A673 (cell line): ENCODE measurements at regions not wholly inside any gene's neighbourhood (a gene's known extent, or its start where the extent isn't known, plus 50 kb on each side); places are given as distances from the start of the nearest gene placed in this dataset.

Experiments used
- BruUV-seq: library from RNA; stranded (reverse); fragments of 400-500 nt; replicated peaks from 2 replicates; lab custom pipeline; 2021; lab: Mats Ljungman, UMichigan
- CTCF ChIA-PET: fragments of 300-600 bp; sonication (Branson Sonifier 250); formaldehyde crosslinking; loops from one replicate; lab custom pipeline; 2022; ENCODE audit warnings: antibody characterized with exemption; lab: Charles Lee
- POLR2A ChIA-PET: fragments of 300-600 bp; sonication (Branson Sonifier 250); formaldehyde crosslinking; loops from one replicate; lab custom pipeline; 2022; ENCODE audit warnings: antibody characterized with exemption; ENCODE audit not compliant: low non-redundant PET; lab: Charles Lee
- DNase-seq: peaks from one replicate; pipeline ENCODE4 v3.0.0-alpha.2; 2015; ENCODE audit warnings: low spot score
- H3K27ac ChIP-seq: fragments of 200-600 bp; sonication (generic); 2 replicates; pipeline ENCODE4 v1.5.1; 2016; ENCODE audit warnings: mixed run types, low read depth, mild to moderate bottlenecking, mixed read lengths, antibody characterized with exemption, low read length; ENCODE audit not compliant: poor library complexity, severe bottlenecking
- H3K27me3 ChIP-seq: fragments of 200-600 bp; sonication (generic); replicated peaks from 2 replicates; pipeline ENCODE4 v1.6.1; 2017; ENCODE audit warnings: mixed run types, low read depth, mild to moderate bottlenecking, mixed read lengths, antibody characterized with exemption, low read length; ENCODE audit not compliant: insufficient read depth, poor library complexity
- H3K36me3 ChIP-seq: fragments of 200-600 bp; sonication (generic); 2 replicates; pipeline ENCODE4 v1.6.1; 2016; ENCODE audit warnings: mixed run types, mild to moderate bottlenecking, mixed read lengths, antibody characterized with exemption, low read length; ENCODE audit not compliant: insufficient read depth, poor library complexity, severe bottlenecking
- H3K4me1 ChIP-seq: fragments of 200-600 bp; sonication (generic); 2 replicates; pipeline ENCODE4 v1.6.1; 2017; ENCODE audit warnings: mixed run types, mild to moderate bottlenecking, mixed read lengths, antibody characterized with exemption, low read length; ENCODE audit not compliant: insufficient read depth, poor library complexity, severe bottlenecking
- H3K4me3 ChIP-seq: fragments of 200-600 bp; sonication (generic); 2 replicates; pipeline ENCODE4 v1.5.1; 2016; ENCODE audit warnings: low read depth, mixed run types, mild to moderate bottlenecking, mixed read lengths, low read length; ENCODE audit not compliant: poor library complexity, severe bottlenecking
- H3K9me3 ChIP-seq: fragments of 200-600 bp; sonication (generic); 2 replicates; pipeline ENCODE4 v1.6.1; 2016; ENCODE audit warnings: mixed run types, low read depth, mild to moderate bottlenecking, mixed read lengths, antibody characterized with exemption, low read length; ENCODE audit not compliant: poor library complexity, severe bottlenecking
- CTCF ChIP-seq: fragments of 300-800, 200-600 bp; sonication (generic); conservative IDR thresholded peaks from 2 replicates; pipeline ENCODE4 v1.5.1; 2017; ENCODE audit warnings: low read depth, mild to moderate bottlenecking, antibody characterized with exemption, low read length, moderate library complexity, mixed read lengths
- EZH2 ChIP-seq: fragments of 200-600 bp; sonication (generic); IDR thresholded peaks from 2 replicates; pipeline ENCODE4 v1.6.1; 2017; ENCODE audit warnings: borderline replicate concordance, low read depth, mild to moderate bottlenecking, mixed read lengths, antibody characterized with exemption, low read length; ENCODE audit not compliant: poor library complexity, severe bottlenecking
- intact Hi-C: fragments of 100-400 bp; cut with micrococcal nuclease; formaldehyde crosslinking; loops from one replicate; pipeline ENCODE4 v1.10.0; 2022; ENCODE audit not compliant: unreplicated experiment

- H3K27me3 ChIP-seq: no peaks in the 10 kb centered on the region
- no peak for DNase-seq
- TF ChIP-seq EZH2: no peak
- TF ChIP-seq CTCF: no peak
- ChIA-PET POLR2A (no interaction called here), CTCF (no interaction called here)
- H3K36me3 ChIP-seq: no peaks in the 10 kb centered on the region
- no peak overlapping the region for H3K27ac ChIP-seq
- intact Hi-C loops: no loop called here
- no peaks in the 10 kb centered on the region for H3K9me3 ChIP-seq
- BruUV-seq: no TSS peak
- H3K4me3 ChIP-seq: no peak overlapping the region
- H3K4me1 ChIP-seq: no peaks in the 10 kb centered on the region
These were observed 154.8 kb upstream of the PDE5A start for GRCh38 chr4:119783189-119783983.

GRCh38 chr4:119781044-119781443, 152.4 kb upstream of the PDE5A start:
- ChIA-PET CTCF (no interaction called here), POLR2A (no interaction called here)
- no peaks in the 10 kb centered on the region for H3K4me1 ChIP-seq
- DNase-seq: no peak
- no peak for TF ChIP-seq EZH2
- no peak for TF ChIP-seq CTCF
- no peak overlapping the region for H3K27ac ChIP-seq
- no peaks in the 10 kb centered on the region for H3K9me3 ChIP-seq
- intact Hi-C loops: no loop called here
- no peaks in the 10 kb centered on the region for H3K36me3 ChIP-seq
- H3K27me3 ChIP-seq: no peaks in the 10 kb centered on the region
- BruUV-seq: no TSS peak
- H3K4me3 ChIP-seq: no peak overlapping the region

- Histone ChIP-seq H3K9me3 (no peaks in the 10 kb centered on the region), H3K27me3 (no peaks in the 10 kb centered on the region), H3K36me3 (no peaks in the 10 kb centered on the region), H3K27ac (no peak overlapping the region), H3K4me1 (no peaks in the 10 kb centered on the region), H3K4me3 (no peak overlapping the region)
- CTCF ChIA-PET: no interaction called here
- POLR2A ChIA-PET: no interaction called here
- TF ChIP-seq EZH2: no peak
- no peak for TF ChIP-seq CTCF
- DNase-seq: no peak
- intact Hi-C loops: no loop called here
- BruUV-seq: no TSS peak
These were observed 146.2 kb upstream of the PDE5A start for GRCh38 chr4:119774840-119775239.
